HG02840 (cell line): ENCODE measurements at regions not wholly inside any gene's neighbourhood (a gene's known extent, or its start where the extent isn't known, plus 50 kb on each side); places are given as distances from the start of the nearest gene placed in this dataset.
"Not testable (repeated sequence)": the region's sequence is repeated elsewhere in the genome, so short reads cannot be mapped to it uniquely, and the experiment has no call there.

ENCODE experiments used
- ATAC-seq: cut with Tn5 transposase; IDR thresholded peaks from one replicate; pipeline ENCODE4 v1.9.1; 2021; ENCODE audit warnings: mild to moderate bottlenecking, moderate library complexity, moderate number of reproducible peaks; ENCODE audit not compliant: unreplicated experiment, low FRiP score

DNA sequence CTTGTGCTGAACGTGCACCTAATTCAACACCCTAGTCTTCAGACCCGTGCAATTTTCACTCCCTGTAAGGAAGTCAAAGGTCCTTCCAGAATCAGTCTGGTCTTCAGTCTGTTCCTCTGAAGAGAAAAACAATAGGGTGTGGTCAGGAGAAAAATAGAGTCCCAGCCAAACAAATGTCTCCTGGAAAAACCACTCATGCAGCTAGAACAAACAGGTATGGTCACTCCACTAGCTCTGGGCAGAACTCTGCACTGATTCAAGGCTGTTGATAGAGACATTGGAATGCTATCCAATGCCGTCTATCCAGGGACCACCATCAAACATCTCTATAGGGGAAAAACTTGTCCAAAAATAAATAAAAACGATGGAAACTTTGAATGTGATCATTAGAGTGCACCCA lies 81.8 kb upstream of the MAP3K1 start:
- ATAC-seq = no peak

DNA sequence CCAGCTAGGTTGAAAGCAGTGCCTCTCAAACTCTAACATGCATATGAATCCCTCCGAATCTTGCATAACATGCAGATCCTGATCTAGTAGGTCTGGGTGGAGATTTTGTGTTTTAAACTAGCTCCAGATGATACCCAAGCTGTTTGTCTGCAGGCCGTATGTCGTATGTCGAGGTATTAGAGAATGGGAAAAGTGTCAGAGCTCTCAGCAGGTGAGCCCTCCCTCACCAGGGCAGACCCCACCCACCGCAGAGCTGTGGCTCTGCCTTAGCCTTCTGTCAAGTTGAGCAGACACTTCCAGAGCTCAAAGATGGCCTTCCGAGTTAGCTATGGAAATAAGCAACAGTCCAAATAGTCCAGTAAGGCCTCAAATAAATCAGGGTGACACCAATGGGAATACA lies 83.2 kb upstream of the MAP3K1 start:
- no peak for ATAC-seq

DNA sequence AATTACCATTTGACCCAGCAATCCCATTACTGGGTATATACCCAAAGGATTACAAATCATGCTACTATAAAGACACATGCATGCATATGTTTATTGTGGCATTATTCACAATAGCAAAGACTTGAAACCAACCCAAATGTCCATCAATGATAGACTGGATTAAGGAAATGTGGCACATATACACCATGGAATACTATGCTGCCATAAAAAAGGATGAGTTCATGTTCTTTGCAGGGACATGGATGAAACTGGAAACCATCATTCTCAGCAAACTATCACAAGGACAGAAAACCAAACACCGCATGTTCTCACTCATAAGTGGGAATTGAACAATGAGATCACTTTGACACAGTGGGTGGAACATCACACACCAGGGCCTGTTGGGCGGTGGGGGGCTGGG lies 83.9 kb upstream of the MAP3K1 start:
- ATAC-seq = not testable (repeated sequence)

- ATAC-seq = no peak
Observed at GRCh38 chr5:56729488-56729887, 85.9 kb upstream of the MAP3K1 start.

- ATAC-seq = no peak
Observed at GRCh38 chr5:56725711-56726411, 89.5 kb upstream of the MAP3K1 start.

- not testable (repeated sequence) for ATAC-seq
Observed at GRCh38 chr5:56724857-56725256, 90.5 kb upstream of the MAP3K1 start.

DNA sequence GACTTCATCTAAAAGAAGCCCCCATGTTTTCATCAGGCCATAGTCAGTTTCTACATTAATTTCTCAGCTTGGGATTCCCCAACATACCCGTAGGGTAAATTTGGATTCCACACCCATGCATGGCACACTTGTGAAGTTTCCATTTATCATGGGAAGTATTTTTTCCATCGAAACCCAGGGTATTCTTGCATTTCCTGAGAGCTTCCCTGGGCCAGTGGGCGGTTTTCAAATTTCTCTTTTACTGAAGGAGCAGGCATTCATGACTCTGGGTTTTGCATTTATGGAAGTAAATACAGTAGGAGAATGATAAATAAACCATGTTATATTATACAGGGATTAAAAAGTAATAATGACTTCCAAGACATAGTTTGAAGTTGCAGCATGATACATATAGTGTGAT lies 93.0 kb upstream of the MAP3K1 start:
- no peak for ATAC-seq

DNA sequence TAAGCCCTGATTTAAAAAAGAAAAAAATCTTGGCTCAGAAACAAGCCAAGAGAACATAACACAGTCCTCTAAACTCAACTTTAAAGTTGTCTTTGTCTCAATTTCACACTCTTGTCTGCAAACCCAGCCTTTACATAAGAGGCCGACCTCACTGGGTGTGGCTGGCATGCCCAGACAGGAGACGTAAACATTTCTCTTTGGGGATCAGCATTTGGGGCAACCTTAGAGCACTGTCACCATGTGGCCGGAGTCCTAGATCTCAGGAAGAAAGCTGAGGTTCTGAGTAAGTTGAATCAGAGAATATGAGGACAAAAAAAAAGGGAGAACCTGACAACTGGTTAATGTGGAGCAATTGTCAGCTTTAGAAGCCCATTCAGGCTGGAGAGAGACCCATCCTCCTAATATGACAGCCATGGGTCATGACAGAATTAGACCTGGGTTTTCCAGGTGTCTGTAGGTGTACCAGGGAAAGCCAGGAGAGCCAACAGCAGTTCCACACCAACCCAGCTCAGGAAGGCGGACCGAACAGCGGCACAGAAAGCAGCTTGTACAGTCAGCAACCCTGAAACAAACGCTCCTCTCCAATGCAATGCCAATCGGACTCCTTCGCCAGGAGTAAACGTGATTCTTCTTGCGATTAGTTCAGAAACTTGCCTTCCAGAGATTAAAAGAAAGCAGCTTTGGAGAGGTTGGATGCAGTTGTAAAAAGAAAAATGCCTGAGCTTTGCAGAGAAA lies 97.9 kb upstream of the MAP3K1 start:
- no peak for ATAC-seq

DNA sequence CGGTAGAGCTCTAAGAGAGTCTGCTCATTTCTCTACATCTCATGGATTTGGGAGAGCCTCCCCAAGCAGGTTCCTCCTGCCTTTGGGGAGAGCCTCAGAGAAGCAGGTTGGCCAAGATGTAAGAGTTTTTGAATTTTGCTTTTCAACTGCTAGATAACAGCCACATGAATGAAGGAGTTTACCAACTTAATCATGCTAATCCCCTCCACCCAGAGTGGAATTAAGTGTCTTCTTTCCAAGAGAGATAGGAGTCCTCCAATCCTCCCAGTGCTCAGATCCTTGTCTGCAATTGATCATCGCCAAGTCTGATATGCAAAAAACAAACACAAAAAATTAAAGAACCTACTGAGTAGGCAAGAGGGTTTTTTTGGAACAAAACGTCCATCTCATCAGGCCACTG lies 99.4 kb upstream of the MAP3K1 start:
- no peak for ATAC-seq

GRCh38 chr5:56712895-56713591 lies 102.3 kb upstream of the MAP3K1 start:
- no peak for ATAC-seq

DNA sequence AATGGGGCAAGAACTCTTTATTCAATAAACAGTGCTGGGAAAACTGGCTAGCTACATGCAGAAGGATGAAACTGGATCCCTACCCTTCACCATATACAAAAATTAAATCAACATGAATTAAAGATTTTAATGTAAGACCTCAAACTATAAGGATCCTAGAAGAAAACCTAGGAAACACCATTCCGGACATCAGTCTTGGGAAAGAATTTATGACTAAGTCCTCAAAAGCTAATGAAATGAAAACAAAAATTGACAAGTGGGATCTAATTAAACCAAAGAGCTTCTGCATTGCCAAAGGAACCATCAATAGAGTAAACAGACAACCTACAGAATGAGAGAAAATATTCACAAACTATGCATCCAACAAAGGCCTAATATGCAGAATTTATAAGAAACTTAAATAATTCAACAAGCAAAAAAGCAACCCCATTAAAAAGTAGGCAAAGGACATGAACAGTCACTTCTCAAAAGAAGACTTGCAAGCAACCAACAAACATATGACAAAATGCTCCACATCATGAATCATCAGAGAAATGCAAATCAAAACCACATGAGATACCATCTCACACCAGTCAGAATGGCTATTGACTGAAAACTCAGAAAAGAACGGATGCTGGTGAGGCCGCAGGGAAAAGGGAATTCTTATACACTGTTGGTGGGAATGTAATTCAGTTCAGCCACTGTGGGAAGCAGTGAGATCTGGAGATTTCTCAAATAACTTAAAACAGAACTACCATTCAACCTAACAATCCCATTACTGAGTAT lies 104.3 kb upstream of the MAP3K1 start:
- no peak for ATAC-seq

DNA sequence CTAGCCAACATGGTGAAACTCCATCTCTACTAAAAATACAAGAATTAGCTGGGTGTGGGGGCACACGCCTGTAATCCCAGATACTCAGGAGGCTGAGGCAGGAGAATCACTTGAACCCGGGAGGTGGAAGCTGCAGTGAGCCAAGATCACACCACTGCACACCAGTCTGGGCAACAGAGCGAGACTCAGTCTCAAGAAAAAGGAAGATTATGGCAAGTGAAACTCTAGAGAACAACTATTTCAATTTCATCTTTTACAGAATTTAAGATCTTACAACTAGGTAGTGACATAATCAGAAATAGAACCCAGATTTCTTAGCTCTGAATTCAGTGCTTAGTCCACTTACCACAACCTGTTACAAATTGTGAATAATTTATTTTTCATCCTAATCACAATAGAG lies 108.8 kb upstream of the MAP3K1 start:
- no peak for ATAC-seq

GRCh38 chr5:56705217-56705616 lies 110.1 kb upstream of the MAP3K1 start:
- no peak for ATAC-seq

- ATAC-seq = no peak
Observed at GRCh38 chr5:56703952-56704351, 111.4 kb upstream of the MAP3K1 start.

DNA sequence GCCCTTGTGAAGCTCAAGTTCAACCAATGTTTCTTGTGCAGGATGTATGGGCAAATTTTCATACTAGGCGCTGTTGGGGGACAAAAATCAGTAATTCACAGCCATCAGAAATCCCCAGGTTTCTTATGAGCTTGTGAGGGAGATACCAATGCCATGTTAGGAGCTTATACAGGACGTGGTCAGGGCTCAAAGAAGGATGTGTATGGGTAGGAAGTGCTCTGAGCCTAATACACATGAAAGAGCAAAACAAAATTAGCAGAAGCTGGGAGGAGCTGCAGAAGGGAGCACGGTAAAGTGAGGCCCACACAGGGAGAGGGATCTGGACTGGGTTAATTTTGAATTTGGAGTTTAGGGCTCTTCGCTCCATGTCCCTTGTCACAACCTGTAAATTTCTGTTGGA lies 114.6 kb upstream of the MAP3K1 start:
- ATAC-seq = no peak

GRCh38 chr5:56699538-56699937 lies 115.8 kb upstream of the MAP3K1 start:
- ATAC-seq = no peak

GRCh38 chr5:56698463-56699381 lies 116.6 kb upstream of the MAP3K1 start:
- ATAC-seq = no peak

- ATAC-seq = no peak
Observed at GRCh38 chr5:56696900-56697299, 118.4 kb upstream of the MAP3K1 start.

DNA sequence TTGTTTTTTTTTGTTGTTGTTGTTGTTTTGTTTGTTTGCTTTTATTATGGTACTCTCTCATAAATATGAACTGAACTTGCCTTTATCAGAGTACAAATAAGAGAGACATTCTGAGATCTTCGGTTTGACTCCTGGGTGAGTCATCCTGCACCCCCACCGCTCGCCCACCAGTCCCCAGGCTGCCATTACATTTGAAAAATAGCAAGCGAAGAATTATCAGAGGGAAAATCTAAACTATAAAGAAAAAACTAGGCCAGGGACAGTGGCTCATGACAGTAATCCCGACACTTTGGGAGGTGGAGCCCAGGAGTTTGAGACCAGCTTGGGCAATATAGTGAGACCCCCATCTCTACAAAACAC lies 122.1 kb upstream of the MAP3K1 start:
- no peak for ATAC-seq
